ENCODE measurements at regions not wholly inside any gene's neighbourhood (a gene's known extent, or its start where the extent isn't known, plus 50 kb on each side); places are given as distances from the start of the nearest gene placed in this dataset.

DNA sequence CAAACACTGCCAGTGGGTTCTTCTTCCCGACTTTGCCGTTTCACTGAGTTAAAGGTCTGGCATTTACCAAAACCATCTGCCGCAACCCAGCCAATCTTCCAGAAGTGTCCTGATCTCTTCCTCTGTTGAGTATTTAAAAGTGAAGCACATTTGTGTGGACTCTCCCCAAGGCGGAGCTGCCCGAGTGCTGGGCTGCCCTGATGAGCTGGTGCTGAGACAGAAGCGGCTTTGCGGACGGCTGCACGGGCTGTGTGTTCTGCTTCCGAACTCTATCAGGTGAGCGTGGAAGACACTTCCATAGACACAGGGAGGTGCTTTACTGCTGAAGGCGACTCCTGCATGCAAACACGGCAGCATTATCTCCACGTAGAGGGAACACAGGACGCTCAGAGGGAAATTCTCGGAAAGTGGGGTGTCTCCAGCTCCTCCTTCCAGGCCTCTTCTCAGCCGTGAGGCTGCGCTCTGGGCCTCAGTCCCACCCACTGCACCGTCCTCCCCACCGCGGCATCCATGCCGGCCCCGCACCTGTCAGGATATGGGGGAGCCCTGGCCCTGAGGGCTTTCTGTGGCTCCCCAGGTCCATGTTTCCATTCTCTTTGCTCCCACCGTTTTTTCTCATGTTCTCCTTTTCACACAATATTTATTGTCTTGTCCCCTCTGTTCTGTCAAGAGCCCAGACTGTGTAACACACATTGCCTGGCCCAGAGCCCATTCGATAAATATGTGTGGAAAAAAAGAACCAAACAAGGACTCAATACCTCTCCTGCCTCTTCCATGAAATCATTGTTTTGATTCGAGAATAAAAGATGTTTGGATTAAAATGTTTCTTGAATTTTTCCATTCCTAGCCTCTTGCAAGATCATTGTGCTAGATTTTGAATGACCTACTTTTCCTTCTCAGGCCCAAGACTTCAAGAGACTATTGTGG is 205.1 kb downstream of the DLL1 start:
- H3K36me3 ChIP-seq (ENCODE audit: insufficient read depth, low read length), result no peaks in the 10 kb centered on the region
- no peak overlapping the region for H3K4me3 ChIP-seq (ENCODE audit: low read length)
- H3K27ac ChIP-seq (ENCODE audit: low read depth, low read length), result no peak overlapping the region
- 83% methylated on average over 24 of the region's 26 CpGs for WGBS
- H3K4me1 ChIP-seq (ENCODE audit: insufficient read depth, low read length), result no peaks in the 10 kb centered on the region
- no peak overlapping the region for H3K9ac ChIP-seq (ENCODE audit: low read depth, low read length)
- H3K27me3 ChIP-seq (ENCODE audit: insufficient read depth, low read length), result no peaks in the 10 kb centered on the region; the same call in 1 of the 2 replicates
- no peaks in the 10 kb centered on the region for H3K9me3 ChIP-seq (ENCODE audit: insufficient read depth, low read depth, low read length)

DNA sequence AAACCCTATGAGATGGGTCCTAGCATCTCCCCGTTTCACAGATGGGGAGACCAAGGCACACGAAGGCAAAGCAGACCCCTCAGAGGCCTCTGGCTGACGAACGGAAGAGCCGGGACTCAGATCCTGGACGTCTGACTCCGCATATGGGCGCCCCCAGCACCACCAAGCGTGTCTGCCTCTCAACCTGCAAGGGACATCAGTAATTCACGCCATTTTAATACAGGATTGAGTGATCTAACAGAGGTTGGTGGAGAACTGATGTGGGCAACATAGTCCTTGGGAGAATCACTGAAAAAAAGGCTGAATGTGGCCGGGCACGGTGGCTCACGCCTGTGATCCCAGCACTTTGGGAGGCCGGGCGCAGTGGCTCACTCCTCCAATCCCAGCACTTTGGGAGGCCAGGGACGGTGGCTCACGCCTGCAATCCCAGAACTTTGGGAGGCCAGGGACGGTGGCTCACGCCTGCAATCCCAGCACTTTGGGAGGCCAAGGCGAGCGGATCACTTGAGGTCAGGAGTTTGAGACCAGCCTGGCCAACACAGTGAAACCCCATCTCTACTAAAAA is 206.6 kb downstream of the DLL1 start:
- peaks cover 1% of the 10 kb centered on the region; the same call in 1 of the 2 replicates for H3K9me3 ChIP-seq (ENCODE audit: insufficient read depth, low read depth, low read length)
- no peaks in the 10 kb centered on the region; the same call in 1 of the 2 replicates for H3K27me3 ChIP-seq (ENCODE audit: insufficient read depth, low read length)
- no peaks in the 10 kb centered on the region for H3K4me1 ChIP-seq (ENCODE audit: insufficient read depth, low read length)
- H3K9ac ChIP-seq (ENCODE audit: low read depth, low read length), result no peak overlapping the region
- H3K27ac ChIP-seq (ENCODE audit: low read depth, low read length), result no peak overlapping the region
- H3K4me3 ChIP-seq (ENCODE audit: low read length), result no peak overlapping the region
- H3K36me3 ChIP-seq (ENCODE audit: insufficient read depth, low read length), result no peaks in the 10 kb centered on the region
- 96% methylated on average over 18 of the region's 21 CpGs for WGBS

DNA sequence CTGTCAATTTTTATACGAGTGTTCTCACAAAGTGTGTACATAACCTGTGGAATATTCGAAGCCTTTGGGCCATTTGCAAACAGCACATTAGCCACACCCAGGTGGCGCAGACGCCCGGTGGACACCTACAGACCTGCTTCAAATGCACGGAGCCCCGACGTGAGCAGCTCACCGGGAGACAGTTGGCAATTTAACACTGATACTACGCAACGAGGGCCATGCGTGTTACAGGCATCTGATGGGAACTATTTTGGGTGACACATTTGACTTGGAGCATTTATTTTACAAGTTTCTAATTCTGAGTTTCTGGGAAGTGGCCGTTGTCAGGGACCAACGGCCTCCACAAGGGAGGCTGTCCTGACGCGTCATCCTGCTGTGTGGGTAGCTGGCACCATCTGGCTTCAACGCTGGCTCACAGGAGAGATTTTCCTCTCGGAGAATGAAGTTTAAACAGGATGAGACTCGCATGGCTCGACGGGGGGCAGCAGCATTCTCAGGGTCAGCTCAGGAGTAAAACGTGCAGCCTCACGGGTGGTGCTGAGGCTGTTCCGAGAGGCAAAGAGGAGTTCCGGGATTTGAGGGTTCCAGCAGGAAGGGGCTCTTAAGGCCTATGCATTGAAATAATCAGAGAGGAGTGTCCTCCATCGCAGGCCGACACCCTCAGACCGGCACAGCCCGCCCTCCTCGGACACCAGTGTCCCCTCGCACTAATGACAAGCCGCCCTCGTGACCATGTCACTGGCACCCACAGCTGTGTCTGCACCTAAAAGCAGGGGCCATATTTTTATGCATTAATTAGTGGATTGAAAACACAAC is 207.4 kb downstream of the DLL1 start:
- Histone ChIP-seq H3K4me3 (ENCODE audit: low read length) (no peak overlapping the region), H3K27me3 (ENCODE audit: insufficient read depth, low read length) (no peaks in the 10 kb centered on the region; the same call in 1 of the 2 replicates), H3K9ac (ENCODE audit: low read depth, low read length) (no peak overlapping the region), H3K4me1 (ENCODE audit: insufficient read depth, low read length) (no peaks in the 10 kb centered on the region), H3K9me3 (ENCODE audit: insufficient read depth, low read depth, low read length) (peaks cover 4% of the 10 kb centered on the region), H3K36me3 (ENCODE audit: insufficient read depth, low read length) (no peaks in the 10 kb centered on the region), H3K27ac (ENCODE audit: low read depth, low read length) (no peak overlapping the region)
- 93% methylated on average over 33 of the region's 33 CpGs for WGBS

DNA sequence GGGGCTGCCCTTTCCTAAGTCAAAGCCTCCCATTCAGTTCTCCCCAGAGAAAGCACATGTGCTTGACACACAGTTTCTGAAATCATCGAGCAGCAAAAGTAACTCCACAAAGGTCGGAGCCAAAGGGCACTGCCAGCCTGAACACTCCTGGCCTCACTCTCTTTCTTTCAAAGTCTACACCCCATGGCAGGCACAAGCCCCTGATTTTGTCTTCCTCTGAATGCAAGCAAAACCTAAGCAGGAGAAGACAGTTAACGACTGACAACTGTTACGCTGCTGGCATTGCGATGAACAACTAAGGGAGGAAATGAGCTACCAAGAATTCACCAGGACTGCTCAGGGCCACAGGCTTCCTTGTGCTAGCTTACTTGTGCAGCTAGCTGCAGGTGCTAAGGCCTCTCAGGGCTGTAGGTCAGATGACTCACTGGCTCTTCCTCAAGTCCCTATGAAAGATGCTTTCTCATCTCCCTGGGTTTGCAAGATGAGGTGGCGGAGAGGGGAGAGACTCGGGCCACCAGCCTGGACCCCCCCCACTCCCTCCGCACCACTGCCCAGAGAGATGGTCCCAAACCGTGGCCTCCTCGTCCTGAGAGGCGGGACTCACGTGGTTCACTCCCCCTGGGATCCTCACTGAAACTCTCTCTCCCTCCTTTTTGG is 208.2 kb downstream of the DLL1 start:
- Histone ChIP-seq H3K4me3 (ENCODE audit: low read length) (no peak overlapping the region), H3K27ac (ENCODE audit: low read depth, low read length) (no peak overlapping the region), H3K4me1 (ENCODE audit: insufficient read depth, low read length) (no peaks in the 10 kb centered on the region), H3K36me3 (ENCODE audit: insufficient read depth, low read length) (no peaks in the 10 kb centered on the region), H3K9me3 (ENCODE audit: insufficient read depth, low read depth, low read length) (peaks cover 6% of the 10 kb centered on the region), H3K9ac (ENCODE audit: low read depth, low read length) (no peak overlapping the region), H3K27me3 (ENCODE audit: insufficient read depth, low read length) (no peaks in the 10 kb centered on the region)
- WGBS, result 89% methylated on average over 12 of the region's 12 CpGs

DNA sequence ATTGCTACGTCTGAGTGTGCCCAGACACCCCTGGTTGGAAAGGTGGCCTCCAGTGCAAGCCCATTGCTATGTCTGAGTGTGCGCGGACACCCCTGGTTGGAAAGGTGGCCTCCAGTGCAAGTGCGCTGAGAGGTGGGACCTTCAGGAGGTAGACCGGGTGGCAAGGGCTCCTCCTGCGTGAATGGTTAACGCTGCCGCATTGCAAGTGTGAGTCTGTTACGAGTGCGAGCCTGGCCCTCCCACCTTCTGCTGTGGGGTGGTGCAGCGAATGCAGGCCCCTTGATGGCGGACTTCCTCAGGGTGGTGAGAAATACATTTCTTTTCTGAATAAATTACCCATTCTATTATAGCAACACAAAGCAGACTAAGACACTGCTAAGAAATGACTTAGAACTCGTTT is 208.8 kb downstream of the DLL1 start:
- Histone ChIP-seq H3K9ac (ENCODE audit: low read depth, low read length) (no peak overlapping the region), H3K36me3 (ENCODE audit: insufficient read depth, low read length) (no peaks in the 10 kb centered on the region), H3K27ac (ENCODE audit: low read depth, low read length) (no peak overlapping the region), H3K9me3 (ENCODE audit: insufficient read depth, low read depth, low read length) (peaks cover 6% of the 10 kb centered on the region), H3K4me1 (ENCODE audit: insufficient read depth, low read length) (no peaks in the 10 kb centered on the region), H3K4me3 (ENCODE audit: low read length) (no peak overlapping the region), H3K27me3 (ENCODE audit: insufficient read depth, low read length) (no peaks in the 10 kb centered on the region)
- 94% methylated on average over 13 of the region's 13 CpGs for WGBS

DNA sequence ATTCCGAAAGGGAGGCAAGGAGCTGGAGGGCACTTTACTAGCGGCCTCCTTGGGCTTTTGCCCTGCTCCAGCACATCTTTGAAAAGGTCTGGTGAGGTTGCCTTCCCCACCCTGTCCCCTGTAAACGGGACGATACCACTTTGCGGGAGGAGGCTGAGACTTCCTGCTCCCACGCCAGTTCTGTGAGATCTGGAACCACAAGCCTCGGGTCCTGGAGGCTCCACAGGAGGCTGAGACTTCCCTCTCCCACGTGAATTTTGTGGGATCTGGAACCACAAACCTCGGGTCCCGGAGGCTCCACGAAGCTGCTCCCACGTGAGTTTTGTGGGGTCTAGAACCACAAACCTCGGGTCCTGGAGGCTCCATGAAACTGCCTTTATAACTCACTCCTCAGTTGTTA is 209.3 kb downstream of the DLL1 start:
- 92% methylated on average over 13 of the region's 13 CpGs for WGBS
- H3K4me1 ChIP-seq (ENCODE audit: insufficient read depth, low read length), result no peaks in the 10 kb centered on the region
- H3K4me3 ChIP-seq (ENCODE audit: low read length), result no peak overlapping the region
- H3K9me3 ChIP-seq (ENCODE audit: insufficient read depth, low read depth, low read length), result peaks cover 6% of the 10 kb centered on the region
- H3K27me3 ChIP-seq (ENCODE audit: insufficient read depth, low read length), result no peaks in the 10 kb centered on the region
- H3K9ac ChIP-seq (ENCODE audit: low read depth, low read length), result no peak overlapping the region
- no peak overlapping the region for H3K27ac ChIP-seq (ENCODE audit: low read depth, low read length)
- H3K36me3 ChIP-seq (ENCODE audit: insufficient read depth, low read length), result no peaks in the 10 kb centered on the region

DNA sequence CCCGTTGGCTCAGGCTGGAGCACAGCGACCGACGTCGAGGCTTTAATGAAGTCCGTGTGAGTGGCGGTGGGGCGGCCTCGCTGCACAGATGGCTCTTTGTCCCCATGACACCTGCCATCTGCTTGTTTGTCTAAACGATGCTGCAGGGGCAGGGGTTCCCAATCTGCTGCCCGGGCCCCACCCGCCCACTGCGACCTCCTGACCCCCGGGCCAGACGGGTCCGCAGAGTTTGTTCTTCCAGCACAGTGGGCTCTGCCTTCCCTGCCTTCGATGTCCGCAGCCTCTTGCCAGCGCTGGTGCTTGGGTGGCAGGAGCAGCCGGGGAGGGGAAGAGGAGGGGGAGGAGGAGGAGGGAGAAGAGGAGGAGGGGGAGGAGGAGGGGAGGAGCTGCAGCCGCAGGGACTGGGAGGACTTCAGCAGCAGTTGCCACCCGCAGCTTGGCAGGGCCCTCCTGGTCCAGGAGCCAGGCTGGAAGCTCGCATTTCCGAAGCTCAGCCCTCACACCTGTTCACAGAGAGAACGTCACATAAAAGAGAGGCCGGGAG is 210.0 kb downstream of the DLL1 start:
- no peak overlapping the region for H3K4me3 ChIP-seq (ENCODE audit: low read length)
- H3K27ac ChIP-seq (ENCODE audit: low read depth, low read length), result no peak overlapping the region
- 76% methylated on average over 25 of the region's 26 CpGs for WGBS
- H3K9me3 ChIP-seq (ENCODE audit: insufficient read depth, low read depth, low read length), result peaks cover 6% of the 10 kb centered on the region
- H3K9ac ChIP-seq (ENCODE audit: low read depth, low read length), result no peak overlapping the region
- H3K36me3 ChIP-seq (ENCODE audit: insufficient read depth, low read length), result no peaks in the 10 kb centered on the region
- H3K4me1 ChIP-seq (ENCODE audit: insufficient read depth, low read length), result no peaks in the 10 kb centered on the region
- no peaks in the 10 kb centered on the region for H3K27me3 ChIP-seq (ENCODE audit: insufficient read depth, low read length)

DNA sequence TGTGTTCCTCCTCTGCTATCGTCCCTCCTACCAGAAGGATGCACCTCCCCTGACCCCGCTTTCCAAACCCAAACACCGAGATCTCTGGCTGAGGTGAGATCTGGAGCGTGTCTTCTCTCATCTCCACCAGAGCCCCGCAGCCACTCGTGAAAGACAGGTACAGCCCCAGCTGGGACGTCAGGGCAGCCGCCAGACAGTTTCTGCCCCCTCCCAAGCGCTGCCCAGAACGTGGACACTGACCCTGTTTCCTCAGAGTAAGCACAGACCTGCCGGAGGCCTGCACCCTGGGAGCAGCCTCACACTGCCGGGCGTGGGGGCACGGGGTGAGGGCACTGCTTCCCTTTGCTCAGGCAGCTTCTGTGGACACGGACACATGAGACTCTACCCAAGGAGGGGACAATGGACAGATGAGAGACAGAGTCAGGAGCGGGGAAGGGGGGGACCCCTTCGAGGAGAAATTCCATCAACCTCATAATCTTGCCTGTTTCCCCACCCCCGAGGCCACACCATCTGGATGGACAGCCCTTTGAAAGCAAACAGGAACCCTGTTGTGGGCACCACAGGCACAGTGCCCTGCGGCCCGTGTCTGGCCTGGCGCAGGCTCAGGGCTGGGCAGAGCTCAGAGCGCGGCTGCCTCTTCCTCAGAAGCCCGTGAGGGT is 210.6 kb downstream of the DLL1 start:
- Histone ChIP-seq H3K4me1 (ENCODE audit: insufficient read depth, low read length) (no peaks in the 10 kb centered on the region), H3K9me3 (ENCODE audit: insufficient read depth, low read depth, low read length) (peaks cover 6% of the 10 kb centered on the region), H3K36me3 (ENCODE audit: insufficient read depth, low read length) (no peaks in the 10 kb centered on the region), H3K9ac (ENCODE audit: low read depth, low read length) (no peak overlapping the region), H3K27me3 (ENCODE audit: insufficient read depth, low read length) (no peaks in the 10 kb centered on the region), H3K4me3 (ENCODE audit: low read length) (no peak overlapping the region), H3K27ac (ENCODE audit: low read depth, low read length) (no peak overlapping the region)
- 85% methylated on average over 24 of the region's 24 CpGs for WGBS

DNA sequence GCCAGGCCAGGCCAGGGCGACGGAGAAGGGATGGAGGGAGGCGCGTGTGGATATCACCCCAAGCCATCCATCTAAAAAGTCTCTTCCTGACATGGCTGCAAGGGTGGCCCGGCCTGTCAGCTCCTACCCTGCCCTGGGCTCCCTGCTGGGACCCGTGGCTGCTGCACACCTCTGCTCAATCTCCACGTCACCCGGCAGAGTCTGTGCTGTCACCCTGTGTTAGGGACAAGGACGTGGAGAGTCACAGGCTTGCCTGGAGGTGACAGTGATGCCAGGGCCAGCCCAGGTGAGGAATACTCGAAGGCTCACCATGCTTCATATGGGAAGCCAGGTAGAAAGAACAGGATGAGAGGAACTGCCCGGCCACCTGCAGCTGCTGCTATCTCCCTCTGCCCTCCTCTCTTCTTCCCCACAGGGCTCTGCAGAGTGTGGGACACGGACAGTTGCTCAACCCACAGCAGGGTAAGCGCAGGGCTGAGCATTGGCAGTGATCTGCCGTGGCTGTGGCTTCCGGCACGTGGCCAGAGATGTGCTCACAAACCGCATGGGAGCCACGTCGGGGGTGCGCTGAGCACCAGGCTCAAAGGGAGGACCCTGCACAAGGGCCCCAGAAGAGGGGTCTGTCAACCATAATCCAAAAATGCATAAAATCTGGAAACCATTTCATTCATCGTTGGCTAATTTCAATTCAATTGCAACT is 214.3 kb downstream of the DLL1 start:
- Histone ChIP-seq H3K4me3 (ENCODE audit: low read length) (no peak overlapping the region), H3K27me3 (ENCODE audit: insufficient read depth, low read length) (no peaks in the 10 kb centered on the region), H3K4me1 (ENCODE audit: insufficient read depth, low read length) (no peaks in the 10 kb centered on the region), H3K9me3 (ENCODE audit: insufficient read depth, low read depth, low read length) (peaks cover 6% of the 10 kb centered on the region), H3K9ac (ENCODE audit: low read depth, low read length) (no peak overlapping the region), H3K36me3 (ENCODE audit: insufficient read depth, low read length) (no peaks in the 10 kb centered on the region), H3K27ac (ENCODE audit: low read depth, low read length) (no peak overlapping the region)
- 96% methylated on average over 21 of the region's 21 CpGs for whole genome bisulfite sequencing

Data from HUES64 (cell line).